SK-N-SH (cell line): ENCODE measurements at regions not wholly inside any gene's neighbourhood (a gene's known extent, or its start where the extent isn't known, plus 50 kb on each side); places are given as distances from the start of the nearest gene placed in this dataset.

Experiments used
- CTCF ChIA-PET: fragments of 300-600, 350-600 bp; formaldehyde crosslinking; extraction: SDS; loops from one replicate; lab custom pipeline; 2021; lab: Yijun Ruan, JAX
- POLR2A ChIA-PET: fragments of 350-600 bp; sonication (Branson Sonifier 250); formaldehyde crosslinking; extraction: SDS; loops from one replicate; lab custom pipeline; 2020; ENCODE audit warnings: antibody characterized with exemption, inconsistent platforms; lab: Yijun Ruan, JAX
- DNase-seq: peaks from one replicate; pipeline ENCODE4 v3.0.0; 2012
- H2AFZ ChIP-seq: fragments of 200-600 bp; sonication (generic); 2 replicates; pipeline ENCODE4 v1.8.1; 2016; ENCODE audit warnings: antibody characterized with exemption, mild to moderate bottlenecking, low read depth
- H3F3A ChIP-seq: fragments of 200-600 bp; sonication (generic); replicated peaks from 2 replicates; pipeline ENCODE3; 2016; ENCODE audit warnings: antibody characterized with exemption, mild to moderate bottlenecking; ENCODE audit not compliant: insufficient read depth
- H3K27ac ChIP-seq, 2 experiments: fragments of 200-500 bp in 1 of 2; fragments of 200-600 bp in 1 of 2; sonication (Bioruptor generic) in 1 of 2; sonication (generic), shearing (Covaris generic) in 1 of 2; 2 replicates each; pipeline versions ENCODE4 v1.5.1 to v1.6.1; 2014 to 2016; ENCODE audit warnings: low read depth in 2 of 2, inconsistent platforms in 1 of 2, low read length in 1 of 2, mild to moderate bottlenecking in 1 of 2, mixed read lengths in 1 of 2
- H3K27me3 ChIP-seq: fragments of 200-600 bp; sonication (generic), shearing (Covaris generic); 2 replicates; pipeline ENCODE4 v1.6.1; 2016; ENCODE audit warnings: mixed run types; ENCODE audit not compliant: insufficient read depth
- H3K36me3 ChIP-seq, 2 experiments: fragments of 200-500 bp in 1 of 2; fragments of 200-600 bp in 1 of 2; sonication (Bioruptor generic) in 1 of 2; sonication (generic) in 1 of 2; replicated peaks in 1 of 2; 2 replicates each; pipeline versions ENCODE3 to v1.5.1; 2014 to 2016; ENCODE audit warnings: low read length in 1 of 2, mild to moderate bottlenecking in 1 of 2; ENCODE audit not compliant: insufficient read depth in 2 of 2, control insufficient read depth in 1 of 2
- H3K4me1 ChIP-seq, 2 experiments: fragments of 200-500 bp in 1 of 2; fragments of 200-600 bp in 1 of 2; sonication (Bioruptor generic) in 1 of 2; sonication (generic), shearing (Covaris generic) in 1 of 2; 2 replicates each; pipeline versions ENCODE4 v1.5.1 to v1.6.1; 2014 to 2016; ENCODE audit warnings: low read depth in 1 of 2, low read length in 1 of 2, mixed run types in 1 of 2; ENCODE audit not compliant: insufficient read depth in 2 of 2, control insufficient read depth in 1 of 2
- H3K4me2 ChIP-seq: fragments of 200-600 bp; sonication (generic), shearing (Covaris generic); 2 replicates; pipeline ENCODE4 v1.6.1; 2017; ENCODE audit warnings: mixed run types
- H3K4me3 ChIP-seq, 2 experiments: fragments of 200-500 bp in 1 of 2; fragments of 200-600 bp in 1 of 2; sonication (Bioruptor generic) in 1 of 2; sonication (generic), shearing (Covaris generic) in 1 of 2; 2 replicates each; pipeline versions ENCODE4 v1.5.1 to v1.8.1; 2014 to 2016; ENCODE audit warnings: low read depth in 2 of 2, inconsistent platforms in 1 of 2, low read length in 1 of 2, mild to moderate bottlenecking in 1 of 2, mixed read lengths in 1 of 2, moderate library complexity in 1 of 2
- H3K79me2 ChIP-seq: fragments of 200-600 bp; sonication (generic); 2 replicates; pipeline ENCODE4 v1.8.1; 2017; ENCODE audit warnings: mild to moderate bottlenecking; ENCODE audit not compliant: insufficient read depth
- H3K9ac ChIP-seq: fragments of 200-600 bp; sonication (generic); 2 replicates; pipeline ENCODE4 v1.6.1; 2017; ENCODE audit warnings: mixed run types
- H3K9me2 ChIP-seq: fragments of 200-600 bp; sonication (generic); 2 replicates; pipeline ENCODE4 v1.6.1; 2017; ENCODE audit warnings: mixed run types
- H3K9me3 ChIP-seq: fragments of 200-600 bp; sonication (generic); 2 replicates; pipeline ENCODE4 v1.6.1; 2017; ENCODE audit warnings: mixed run types, mild to moderate bottlenecking, moderate library complexity
- H4K20me1 ChIP-seq: fragments of 200-600 bp; sonication (generic); 2 replicates; pipeline ENCODE4 v1.6.1; 2017; ENCODE audit warnings: mild to moderate bottlenecking, mixed run types; ENCODE audit not compliant: insufficient read depth
- CHD2 ChIP-seq: fragments of 150-350 bp; IDR thresholded peaks from 2 replicates; pipeline ENCODE4 v1.6.1; 2018; ENCODE audit warnings: low read length; ENCODE audit not compliant: partially characterized antibody
- EP300 ChIP-seq, 2 experiments: IDR thresholded peaks; 2 replicates each; pipeline versions ENCODE4 v1.4.0 to v1.6.1; 2012; ENCODE audit warnings: borderline replicate concordance in 1 of 2, low read depth in 1 of 2, low read length in 1 of 2
- EZH2phosphoT487 ChIP-seq: fragments of 200-600 bp; sonication (generic); IDR thresholded peaks from 2 replicates; pipeline ENCODE4 v1.6.1; 2017; ENCODE audit warnings: low read depth, mixed run types, mild to moderate bottlenecking, antibody characterized with exemption, moderate library complexity, borderline replicate concordance
- FOSL2 ChIP-seq: IDR thresholded peaks from 2 replicates; pipeline ENCODE4 v1.4.0; 2012; ENCODE audit warnings: low read depth, mild to moderate bottlenecking, moderate library complexity, borderline replicate concordance
- GABPA ChIP-seq: IDR thresholded peaks from 2 replicates; pipeline ENCODE4 v1.4.0; 2012; ENCODE audit warnings: low read depth, mild to moderate bottlenecking
- JUND ChIP-seq: IDR thresholded peaks from 2 replicates; pipeline ENCODE4 v1.4.0; 2012
- MXI1 ChIP-seq: IDR thresholded peaks from 2 replicates; pipeline ENCODE4 v1.6.1; 2012; ENCODE audit warnings: mild to moderate bottlenecking, low read depth, low read length, improper control_type of control experiment
- NFIC ChIP-seq: IDR thresholded peaks from 2 replicates; pipeline ENCODE4 v1.4.0; 2012; ENCODE audit warnings: borderline replicate concordance
- NRF1 ChIP-seq: IDR thresholded peaks from 2 replicates; pipeline ENCODE4 v1.6.1; 2012; ENCODE audit warnings: low read depth, mild to moderate bottlenecking, low read length
- RAD21 ChIP-seq: IDR thresholded peaks from 2 replicates; pipeline ENCODE4 v1.6.1; 2012; ENCODE audit warnings: mild to moderate bottlenecking, low read length
- RCOR1 ChIP-seq: fragments of 150-350 bp; IDR thresholded peaks from 2 replicates; pipeline ENCODE4 v1.6.1; 2017; ENCODE audit warnings: antibody characterized with exemption, low read length
- RFX5 ChIP-seq: IDR thresholded peaks from 2 replicates; pipeline ENCODE4 v1.6.1; 2012; ENCODE audit warnings: mild to moderate bottlenecking, improper control_type of control experiment, low read length
- RXRA ChIP-seq: IDR thresholded peaks from 2 replicates; pipeline ENCODE4 v1.4.0; 2012; ENCODE audit warnings: low read depth, mild to moderate bottlenecking, borderline replicate concordance
- SMC3 ChIP-seq: IDR thresholded peaks from 2 replicates; pipeline ENCODE4 v1.6.1; 2012; ENCODE audit warnings: low read depth, low read length, improper control_type of control experiment
- TAF1 ChIP-seq: IDR thresholded peaks from 2 replicates; pipeline ENCODE4 v1.6.1; 2012; ENCODE audit warnings: low read depth, mild to moderate bottlenecking, low read length, moderate library complexity, borderline replicate concordance
- WGBS: methylation state at CpG from one replicate; pipeline ENCODE4 v1.1.6; 2017; ENCODE audit warnings: low lambda C conversion rate; 5-methylcytosine and 5-hydroxymethylcytosine counted together
- TF ChIP-seq, protein P1 (sequence below): IDR thresholded peaks from 2 replicates; pipeline ENCODE4 v1.4.0; 2012; ENCODE audit warnings: low read depth, borderline replicate concordance
- TF ChIP-seq, protein P2 (sequence below): fragments of 200-600 bp; sonication (generic); IDR thresholded peaks from 2 replicates; pipeline ENCODE4 v1.6.1; 2017; ENCODE audit warnings: antibody characterized with exemption, mild to moderate bottlenecking, moderate library complexity
- TF ChIP-seq, protein P3 (sequence below): IDR thresholded peaks from 2 replicates; pipeline ENCODE4; 2012
- TF ChIP-seq, protein P4 (sequence below): fragments of 150-350 bp; IDR thresholded peaks from 2 replicates; pipeline ENCODE4 v1.6.1; 2016; ENCODE audit warnings: mild to moderate bottlenecking, low read depth, low read length
- TF ChIP-seq, protein P5 (sequence below): IDR thresholded peaks from 2 replicates; pipeline ENCODE4 v1.4.0; 2012; ENCODE audit warnings: low read depth

DNA sequence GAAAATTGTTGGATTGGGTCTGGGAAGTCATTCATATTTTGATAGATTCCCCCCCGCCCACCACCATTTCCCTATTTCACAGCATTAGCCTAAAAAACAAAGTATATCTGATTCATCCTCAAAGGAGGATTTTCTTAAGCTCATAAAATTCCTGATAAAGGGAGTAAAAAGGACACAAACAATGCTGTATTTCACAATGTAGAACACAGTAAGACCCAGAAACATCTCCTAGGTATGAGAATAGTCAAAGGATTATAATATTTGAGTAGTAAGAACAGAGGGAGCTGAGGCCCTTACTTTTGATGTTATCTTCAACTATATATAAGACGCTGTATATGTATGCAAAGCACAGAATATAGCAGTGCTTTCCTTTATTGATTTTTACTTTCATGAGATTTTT, 225.3 kb downstream of the TGFB2 start:
- no peaks in the 10 kb centered on the region for H3K79me2 ChIP-seq
- H3F3A ChIP-seq: no peaks in the 10 kb centered on the region
- H3K9ac ChIP-seq: no peak overlapping the region
- H3K9me3 ChIP-seq: no peaks in the 10 kb centered on the region
- H3K4me3 ChIP-seq: no peak overlapping the region
- ChIA-PET CTCF (no interaction called here), POLR2A (no interaction called here)
- no peak for DNase-seq
- no peak overlapping the region for H3K27ac ChIP-seq
- H3K36me3 ChIP-seq: no peaks in the 10 kb centered on the region
- TF ChIP-seq, protein P1, sequence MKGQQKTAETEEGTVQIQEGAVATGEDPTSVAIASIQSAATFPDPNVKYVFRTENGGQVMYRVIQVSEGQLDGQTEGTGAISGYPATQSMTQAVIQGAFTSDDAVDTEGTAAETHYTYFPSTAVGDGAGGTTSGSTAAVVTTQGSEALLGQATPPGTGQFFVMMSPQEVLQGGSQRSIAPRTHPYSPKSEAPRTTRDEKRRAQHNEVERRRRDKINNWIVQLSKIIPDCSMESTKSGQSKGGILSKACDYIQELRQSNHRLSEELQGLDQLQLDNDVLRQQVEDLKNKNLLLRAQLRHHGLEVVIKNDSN: no peak
- TF ChIP-seq JUND: no peak
- TF ChIP-seq SMC3: no peak
- no peak for TF ChIP-seq MXI1
- TF ChIP-seq, protein P2, sequence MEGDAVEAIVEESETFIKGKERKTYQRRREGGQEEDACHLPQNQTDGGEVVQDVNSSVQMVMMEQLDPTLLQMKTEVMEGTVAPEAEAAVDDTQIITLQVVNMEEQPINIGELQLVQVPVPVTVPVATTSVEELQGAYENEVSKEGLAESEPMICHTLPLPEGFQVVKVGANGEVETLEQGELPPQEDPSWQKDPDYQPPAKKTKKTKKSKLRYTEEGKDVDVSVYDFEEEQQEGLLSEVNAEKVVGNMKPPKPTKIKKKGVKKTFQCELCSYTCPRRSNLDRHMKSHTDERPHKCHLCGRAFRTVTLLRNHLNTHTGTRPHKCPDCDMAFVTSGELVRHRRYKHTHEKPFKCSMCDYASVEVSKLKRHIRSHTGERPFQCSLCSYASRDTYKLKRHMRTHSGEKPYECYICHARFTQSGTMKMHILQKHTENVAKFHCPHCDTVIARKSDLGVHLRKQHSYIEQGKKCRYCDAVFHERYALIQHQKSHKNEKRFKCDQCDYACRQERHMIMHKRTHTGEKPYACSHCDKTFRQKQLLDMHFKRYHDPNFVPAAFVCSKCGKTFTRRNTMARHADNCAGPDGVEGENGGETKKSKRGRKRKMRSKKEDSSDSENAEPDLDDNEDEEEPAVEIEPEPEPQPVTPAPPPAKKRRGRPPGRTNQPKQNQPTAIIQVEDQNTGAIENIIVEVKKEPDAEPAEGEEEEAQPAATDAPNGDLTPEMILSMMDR: no peak
- TF ChIP-seq EP300 (IDR thresholded peaks at IDR 0.05; ENCODE audit: borderline replicate concordance in 1 of 2, low read depth in 1 of 2, low read length in 1 of 2): no peak
- TF ChIP-seq EZH2phosphoT487: no peak
- no peak for TF ChIP-seq FOSL2
- no peak for TF ChIP-seq RCOR1
- no peaks in the 10 kb centered on the region for H3K4me1 ChIP-seq
- no peaks in the 10 kb centered on the region for H4K20me1 ChIP-seq
- no peaks in the 10 kb centered on the region for H3K27me3 ChIP-seq
- H2AFZ ChIP-seq: no peak overlapping the region
- no peaks in the 10 kb centered on the region for H3K9me2 ChIP-seq
- no peak overlapping the region for H3K4me2 ChIP-seq
- 95% methylated on average over 2 of the region's 2 CpGs for WGBS

DNA sequence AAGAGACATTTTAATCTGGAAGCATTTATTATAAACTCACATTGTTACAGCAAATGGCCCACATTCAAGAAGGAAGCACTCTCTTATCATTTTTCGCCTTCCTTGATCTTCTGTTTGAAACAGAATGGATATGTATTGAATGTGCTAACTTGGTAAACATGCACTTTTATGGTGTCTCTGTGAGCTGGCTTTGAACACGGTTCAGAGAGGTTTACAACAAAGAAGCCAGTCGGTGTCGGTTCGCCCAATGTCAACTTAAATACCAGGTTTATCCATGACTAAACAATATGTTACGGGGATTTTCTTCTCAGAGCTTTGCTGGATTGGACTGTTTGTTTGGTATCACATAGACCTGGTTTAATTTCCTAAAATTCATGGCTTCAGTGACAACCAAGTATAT, 226.4 kb downstream of the TGFB2 start:
- Histone ChIP-seq H3K36me3 (no peaks in the 10 kb centered on the region), H3K9me3 (no peaks in the 10 kb centered on the region), H4K20me1 (no peaks in the 10 kb centered on the region), H2AFZ (no peak overlapping the region), H3K4me1 (no peaks in the 10 kb centered on the region), H3K9ac (no peak overlapping the region), H3K27me3 (no peaks in the 10 kb centered on the region), H3K4me3 (no peak overlapping the region), H3K9me2 (no peaks in the 10 kb centered on the region), H3F3A (no peaks in the 10 kb centered on the region), H3K79me2 (no peaks in the 10 kb centered on the region), H3K27ac (no peak overlapping the region), H3K4me2 (no peak overlapping the region)
- DNase-seq: no peak
- 94% methylated on average over 6 of the region's 6 CpGs for WGBS
- TF ChIP-seq CHD2: no peak
- TF ChIP-seq, protein P3, sequence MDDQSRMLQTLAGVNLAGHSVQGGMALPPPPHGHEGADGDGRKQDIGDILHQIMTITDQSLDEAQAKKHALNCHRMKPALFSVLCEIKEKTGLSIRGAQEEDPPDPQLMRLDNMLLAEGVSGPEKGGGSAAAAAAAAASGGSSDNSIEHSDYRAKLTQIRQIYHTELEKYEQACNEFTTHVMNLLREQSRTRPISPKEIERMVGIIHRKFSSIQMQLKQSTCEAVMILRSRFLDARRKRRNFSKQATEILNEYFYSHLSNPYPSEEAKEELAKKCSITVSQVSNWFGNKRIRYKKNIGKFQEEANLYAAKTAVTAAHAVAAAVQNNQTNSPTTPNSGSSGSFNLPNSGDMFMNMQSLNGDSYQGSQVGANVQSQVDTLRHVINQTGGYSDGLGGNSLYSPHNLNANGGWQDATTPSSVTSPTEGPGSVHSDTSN: no peak
- no peak for TF ChIP-seq RAD21
- TF ChIP-seq NRF1: no peak
- TF ChIP-seq, protein P4, sequence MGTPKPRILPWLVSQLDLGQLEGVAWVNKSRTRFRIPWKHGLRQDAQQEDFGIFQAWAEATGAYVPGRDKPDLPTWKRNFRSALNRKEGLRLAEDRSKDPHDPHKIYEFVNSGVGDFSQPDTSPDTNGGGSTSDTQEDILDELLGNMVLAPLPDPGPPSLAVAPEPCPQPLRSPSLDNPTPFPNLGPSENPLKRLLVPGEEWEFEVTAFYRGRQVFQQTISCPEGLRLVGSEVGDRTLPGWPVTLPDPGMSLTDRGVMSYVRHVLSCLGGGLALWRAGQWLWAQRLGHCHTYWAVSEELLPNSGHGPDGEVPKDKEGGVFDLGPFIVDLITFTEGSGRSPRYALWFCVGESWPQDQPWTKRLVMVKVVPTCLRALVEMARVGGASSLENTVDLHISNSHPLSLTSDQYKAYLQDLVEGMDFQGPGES: no peak
- no peak for TF ChIP-seq RFX5
- TF ChIP-seq, protein P1: no peak
- TF ChIP-seq, protein P5, sequence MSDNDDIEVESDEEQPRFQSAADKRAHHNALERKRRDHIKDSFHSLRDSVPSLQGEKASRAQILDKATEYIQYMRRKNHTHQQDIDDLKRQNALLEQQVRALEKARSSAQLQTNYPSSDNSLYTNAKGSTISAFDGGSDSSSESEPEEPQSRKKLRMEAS: no peak
- no peak for TF ChIP-seq NFIC
- TF ChIP-seq EP300 (IDR thresholded peaks at IDR 0.05; ENCODE audit: borderline replicate concordance in 1 of 2, low read depth in 1 of 2, low read length in 1 of 2): no peak
- TF ChIP-seq EZH2phosphoT487: no peak
- no peak for TF ChIP-seq TAF1
- no peak for TF ChIP-seq RXRA
- no peak for TF ChIP-seq MXI1
- TF ChIP-seq GABPA: no peak
- CTCF ChIA-PET: interaction anchor here (0.8 kb wide), 1 partner anchor 15 kb away, joined by 4 read pairs; no protein-coding TSS in a partner anchor
- POLR2A ChIA-PET: no interaction called here
